ENCODE measurements at regions not wholly inside any gene's neighbourhood (a gene's known extent, or its start where the extent isn't known, plus 50 kb on each side); places are given as distances from the start of the nearest gene placed in this dataset.

DNA sequence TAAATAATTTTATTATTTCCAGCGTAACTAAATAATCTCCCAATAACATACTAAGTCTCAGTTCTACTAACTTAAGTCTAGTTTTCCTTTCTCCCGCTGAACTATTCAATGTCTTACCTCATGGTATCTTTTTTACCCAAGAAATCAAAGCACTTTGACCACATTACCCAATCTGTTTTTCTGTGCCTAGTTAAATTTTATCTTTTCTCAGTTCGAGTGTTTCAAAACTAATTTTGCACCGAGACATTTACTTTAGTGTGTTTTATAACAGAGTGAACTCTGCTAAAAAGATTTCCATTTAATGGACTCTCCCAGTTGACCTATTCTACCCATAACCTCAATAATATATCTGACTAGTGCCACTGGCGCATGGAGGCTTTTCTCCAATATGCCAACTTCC lies 67.6 kb upstream of the IRF2 start:
- intact Hi-C loops (cut with micrococcal nuclease) = no loop called here
- no peaks in the 10 kb centered on the region for H3K27me3 ChIP-seq (ENCODE audit: control insufficient read depth, insufficient read depth, low read length)
- H3K27ac ChIP-seq (ENCODE audit: low read length) = no peak overlapping the region
- no peaks in the 10 kb centered on the region for H3K9me3 Mint-ChIP-seq
- H3K27ac Mint-ChIP-seq = no peak overlapping the region
- ATAC-seq (no peak), DNase-seq (no peak)
- no peaks in the 10 kb centered on the region for H3K36me3 Mint-ChIP-seq
- no peak for TF ChIP-seq CTCF (IDR thresholded peaks at IDR 0.05)
- H3K4me1 Mint-ChIP-seq = peaks cover 11 to 12% of the 10 kb centered on the region in 2 donors
- H3K4me3 ChIP-seq (ENCODE audit: low read length) = no peak overlapping the region
- H3K4me3 Mint-ChIP-seq = no peak overlapping the region
- no peaks in the 10 kb centered on the region for H3K36me3 ChIP-seq (ENCODE audit: control insufficient read depth, insufficient read depth, low read length)
- no peaks in the 10 kb centered on the region for H3K27me3 Mint-ChIP-seq (ENCODE audit: low read depth in 2 of 2)
- H3K4me1 ChIP-seq (ENCODE audit: control insufficient read depth, insufficient read depth, low read length) = peaks cover under 1% of the 10 kb centered on the region
- WGBS (ENCODE audit: insufficient coverage) = 91% methylated on average over 2 of the region's 5 CpGs
- H3K9me3 ChIP-seq (ENCODE audit: control insufficient read depth, insufficient read depth, low read length) = no peaks in the 10 kb centered on the region

DNA sequence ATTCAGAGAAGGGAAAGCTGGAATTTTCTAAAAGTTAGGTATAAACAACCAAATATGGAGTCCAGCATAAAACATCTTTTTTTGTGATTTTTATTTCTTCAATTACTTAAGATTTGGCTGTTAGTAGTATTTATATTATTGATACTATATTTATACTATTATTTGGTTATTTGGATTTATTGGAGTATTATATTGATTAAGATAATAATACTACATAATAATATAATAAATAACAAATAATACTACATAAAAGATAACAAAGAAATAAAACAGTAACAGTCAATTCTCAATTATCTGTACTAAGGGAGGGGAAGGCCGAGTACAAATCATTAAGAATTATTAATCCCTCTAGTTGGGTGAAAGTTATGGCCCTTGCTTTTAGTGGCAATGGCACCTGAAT lies 66.0 kb upstream of the IRF2 start:
- no CpG with 5 or more reads among the region's 1 CpG for WGBS (ENCODE audit: insufficient coverage)
- no peaks in the 10 kb centered on the region for H3K9me3 ChIP-seq (ENCODE audit: control insufficient read depth, insufficient read depth, low read length)
- DNase-seq (no peak), ATAC-seq (no peak)
- H3K4me1 ChIP-seq (ENCODE audit: control insufficient read depth, insufficient read depth, low read length) = peaks cover 10% of the 10 kb centered on the region
- TF ChIP-seq CTCF (IDR thresholded peaks at IDR 0.05) = no peak
- Mint-ChIP-seq H3K27me3 (ENCODE audit: low read depth in 2 of 2) (no peaks in the 10 kb centered on the region), H3K27ac (no peak overlapping the region), H3K4me3 (no peak overlapping the region), H3K36me3 (no peaks in the 10 kb centered on the region), H3K4me1 (peaks cover 27 to 28% of the 10 kb centered on the region in 2 donors), H3K9me3 (no peaks in the 10 kb centered on the region)
- no peak overlapping the region for H3K27ac ChIP-seq (ENCODE audit: low read length)
- intact Hi-C loops (cut with micrococcal nuclease) = no loop called here
- H3K4me3 ChIP-seq (ENCODE audit: low read length) = no peak overlapping the region
- no peaks in the 10 kb centered on the region for H3K27me3 ChIP-seq (ENCODE audit: control insufficient read depth, insufficient read depth, low read length)
- H3K36me3 ChIP-seq (ENCODE audit: control insufficient read depth, insufficient read depth, low read length) = no peaks in the 10 kb centered on the region

GRCh38 chr4:184538023-184538599 lies 63.8 kb upstream of the IRF2 start:
- Mint-ChIP-seq H3K4me3 (peak overlapping the region; percentile 98), H3K4me1 (peaks cover 45% of the 10 kb centered on the region in 2 donors), H3K36me3 (no peaks in the 10 kb centered on the region), H3K9me3 (no peaks in the 10 kb centered on the region), H3K27me3 (ENCODE audit: low read depth in 2 of 2) (no peaks in the 10 kb centered on the region), H3K27ac (peak overlapping the region; percentile 99 to 100)
- 0% methylated on average over 16 of the region's 18 CpGs for WGBS (ENCODE audit: insufficient coverage)
- peak overlapping the region; percentile 95 for H3K27ac ChIP-seq (ENCODE audit: low read length)
- peaks cover 21% of the 10 kb centered on the region for H3K4me1 ChIP-seq (ENCODE audit: control insufficient read depth, insufficient read depth, low read length)
- no peaks in the 10 kb centered on the region for H3K27me3 ChIP-seq (ENCODE audit: control insufficient read depth, insufficient read depth, low read length)
- intact Hi-C loops (cut with micrococcal nuclease) = loop anchor here (1.0 to 10.0 kb wide), 4 partner anchors 111 to 427 kb away; partner anchors contain the start of genes CASP3 and PRIMPOL
- no peaks in the 10 kb centered on the region for H3K36me3 ChIP-seq (ENCODE audit: control insufficient read depth, insufficient read depth, low read length)
- peak; percentile 73 to 87 (median 79) for ATAC-seq
- H3K4me3 ChIP-seq (ENCODE audit: low read length) = peak overlapping the region; percentile 70
- peak; percentile 62 to 83 for DNase-seq
- peak; percentile 74 for TF ChIP-seq CTCF (IDR thresholded peaks at IDR 0.05)
- no peaks in the 10 kb centered on the region for H3K9me3 ChIP-seq (ENCODE audit: control insufficient read depth, insufficient read depth, low read length)
